ENCODE measurements at regions not wholly inside any gene's neighbourhood (a gene's known extent, or its start where the extent isn't known, plus 50 kb on each side); places are given as distances from the start of the nearest gene placed in this dataset.

- no peaks in the 10 kb centered on the region for H3K9me3 ChIP-seq
- H3K27ac ChIP-seq: no peak overlapping the region
- H3K4me1 ChIP-seq (ENCODE audit: insufficient read depth): peaks cover 6% of the 10 kb centered on the region
- no peaks in the 10 kb centered on the region for H3K36me3 ChIP-seq
- WGBS, 3 donors: 74 to 93% (median 91%) methylated on average over 3 of the region's 3 CpGs
- no peaks in the 10 kb centered on the region for H3K27me3 ChIP-seq
- DNase-seq: no peak
- no peak for TF ChIP-seq POLR2A (IDR thresholded peaks at IDR 0.05)
- no peak for TF ChIP-seq CTCF (IDR thresholded peaks at IDR 0.05)
- no peak for TF ChIP-seq EP300 (IDR thresholded peaks at IDR 0.05)
- intact Hi-C loops (cut with DNase I): no loop called here
- H3K4me3 ChIP-seq: no peak overlapping the region
Observed at GRCh38 chr9:556199-556598, 285.3 kb upstream of the DMRT1 start.

GRCh38 chr9:556675-557074, 284.8 kb upstream of the DMRT1 start:
- 95% methylated on average over 2 of the region's 2 CpGs for WGBS, 3 donors
- no peaks in the 10 kb centered on the region for H3K9me3 ChIP-seq
- DNase-seq: no peak
- no peak overlapping the region for H3K27ac ChIP-seq
- H3K36me3 ChIP-seq: no peaks in the 10 kb centered on the region
- H3K4me1 ChIP-seq (ENCODE audit: insufficient read depth): peaks cover 6% of the 10 kb centered on the region
- TF ChIP-seq POLR2A (IDR thresholded peaks at IDR 0.05) (no peak), CTCF (IDR thresholded peaks at IDR 0.05) (no peak), EP300 (IDR thresholded peaks at IDR 0.05) (no peak)
- intact Hi-C loops (cut with DNase I): no loop called here
- H3K4me3 ChIP-seq: no peak overlapping the region
- H3K27me3 ChIP-seq: no peaks in the 10 kb centered on the region

- no peaks in the 10 kb centered on the region for H3K9me3 ChIP-seq
- intact Hi-C loops (cut with DNase I): no loop called here
- no peak overlapping the region for H3K4me3 ChIP-seq
- TF ChIP-seq CTCF (IDR thresholded peaks at IDR 0.05): no peak
- TF ChIP-seq POLR2A (IDR thresholded peaks at IDR 0.05): no peak
- TF ChIP-seq EP300 (IDR thresholded peaks at IDR 0.05): no peak
- DNase-seq: no peak
- H3K27ac ChIP-seq: no peak overlapping the region
- H3K4me1 ChIP-seq (ENCODE audit: insufficient read depth): peaks cover 1% of the 10 kb centered on the region
- H3K36me3 ChIP-seq: no peaks in the 10 kb centered on the region
- 92 to 97% (median 94%) methylated on average over 9 of the region's 9 CpGs for WGBS, 3 donors
- H3K27me3 ChIP-seq: no peaks in the 10 kb centered on the region
Observed at GRCh38 chr9:557601-558201, 283.8 kb upstream of the DMRT1 start.

GRCh38 chr9:561427-561826, 280.1 kb upstream of the DMRT1 start:
- intact Hi-C loops (cut with DNase I): no loop called here
- TF ChIP-seq EP300 (IDR thresholded peaks at IDR 0.05) (no peak), POLR2A (IDR thresholded peaks at IDR 0.05) (no peak), CTCF (IDR thresholded peaks at IDR 0.05) (no peak)
- 52 to 70% (median 70%) methylated on average over 1 of the region's 1 CpG for WGBS, 3 donors
- H3K27me3 ChIP-seq: no peaks in the 10 kb centered on the region
- H3K27ac ChIP-seq: no peak overlapping the region
- no peaks in the 10 kb centered on the region for H3K36me3 ChIP-seq
- DNase-seq: no peak
- no peaks in the 10 kb centered on the region for H3K9me3 ChIP-seq
- H3K4me3 ChIP-seq: no peak overlapping the region
- no peaks in the 10 kb centered on the region for H3K4me1 ChIP-seq (ENCODE audit: insufficient read depth)
